ENCODE measurements at regions not wholly inside any gene's neighbourhood (a gene's known extent, or its start where the extent isn't known, plus 50 kb on each side); places are given as distances from the start of the nearest gene placed in this dataset.

DNA sequence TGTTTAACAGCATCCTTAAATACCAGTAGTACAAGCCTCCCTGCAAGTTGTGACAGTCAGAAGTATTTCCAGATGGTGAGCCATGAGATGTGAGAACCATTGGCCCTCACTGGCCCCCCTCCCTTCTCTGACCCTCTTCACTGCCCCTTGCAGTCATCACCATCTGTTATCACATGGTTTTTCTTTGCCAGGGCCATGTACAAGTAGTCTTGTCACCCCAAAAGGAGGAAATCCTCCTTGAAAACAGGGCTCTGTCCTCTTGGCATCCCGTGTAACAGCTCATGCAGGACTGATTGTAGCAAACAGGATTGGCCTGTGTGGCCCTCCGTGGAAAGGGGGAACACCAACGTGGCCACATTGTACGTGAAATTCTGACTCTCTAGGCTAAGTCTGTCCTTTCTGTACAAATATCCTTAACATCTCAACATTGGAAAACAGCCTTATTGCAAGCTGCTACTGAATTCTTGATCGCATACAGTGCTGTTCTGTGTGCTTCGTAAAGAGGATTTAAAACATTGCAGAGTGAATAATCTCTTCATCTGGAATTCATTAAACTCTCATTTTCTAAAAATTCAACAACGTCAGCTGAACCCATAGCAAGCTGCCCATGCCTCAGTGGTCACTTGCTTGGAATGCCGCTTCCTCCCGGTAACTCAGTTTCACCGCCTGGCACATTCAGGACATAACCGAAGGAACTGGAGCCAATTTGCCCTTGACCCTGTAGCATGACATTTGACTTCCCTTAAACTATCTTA lies 171.7 kb downstream of the ATPSCKMT start:
- TF ChIP-seq EZH2 (IDR thresholded peaks at IDR 0.05; ENCODE audit: insufficient read depth, poor library complexity, severe bottlenecking) (no peak), EZH2phosphoT487 (IDR thresholded peaks at IDR 0.05; ENCODE audit: insufficient read depth, low read depth) (no peak)

Data from GM23248 (cell line).